ENCODE measurements at regions not wholly inside any gene's neighbourhood (a gene's known extent, or its start where the extent isn't known, plus 50 kb on each side); places are given as distances from the start of the nearest gene placed in this dataset.

DNA sequence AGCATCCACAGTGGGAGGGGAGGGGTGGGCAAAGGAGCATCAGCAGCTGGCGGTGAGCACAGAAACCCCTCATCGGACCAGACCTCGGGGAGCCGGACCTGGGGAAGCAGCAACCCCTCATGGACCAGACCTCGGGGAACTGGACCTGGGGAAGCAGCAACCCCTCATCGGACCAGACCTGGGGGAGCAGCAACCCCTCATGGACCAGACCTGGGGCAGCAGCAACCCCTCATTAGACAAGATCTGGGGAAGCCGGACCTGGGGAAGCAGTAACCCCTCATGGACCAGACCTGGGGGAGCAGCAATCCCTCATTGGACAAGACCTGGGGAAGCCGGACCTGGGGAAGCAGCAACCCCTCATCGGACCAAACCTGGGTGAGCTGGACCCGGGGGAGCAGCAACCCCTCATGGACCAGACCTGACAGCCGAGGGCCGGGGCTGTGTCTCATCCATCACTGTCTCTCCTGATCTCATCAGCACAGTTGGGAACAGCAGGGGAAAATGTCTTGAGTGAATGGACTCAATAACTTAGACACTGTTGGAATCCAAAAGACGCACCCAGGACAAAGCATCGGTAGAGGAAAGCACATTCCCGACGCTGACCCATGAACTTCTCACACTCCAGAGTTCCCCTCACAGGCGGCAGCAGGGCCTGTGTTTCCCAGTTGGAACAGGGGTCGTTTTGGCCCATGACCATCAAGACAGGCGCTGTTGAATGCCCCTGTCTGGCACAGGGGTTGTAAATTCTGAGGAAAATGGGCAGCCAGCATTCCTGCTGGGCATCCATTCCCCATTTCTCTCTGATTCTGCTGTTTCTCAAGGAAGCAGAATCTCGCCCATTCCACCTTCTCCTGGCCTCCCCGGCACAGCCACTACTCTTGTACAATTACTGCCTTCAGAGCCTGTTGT is 1494.6 kb downstream of the TBC1D22A start:
- H3K4me3 ChIP-seq (ENCODE audit: low read depth, low read length), result no peak overlapping the region
- no peak for DNase-seq (ENCODE audit: low read depth)
- TF ChIP-seq, protein P1, sequence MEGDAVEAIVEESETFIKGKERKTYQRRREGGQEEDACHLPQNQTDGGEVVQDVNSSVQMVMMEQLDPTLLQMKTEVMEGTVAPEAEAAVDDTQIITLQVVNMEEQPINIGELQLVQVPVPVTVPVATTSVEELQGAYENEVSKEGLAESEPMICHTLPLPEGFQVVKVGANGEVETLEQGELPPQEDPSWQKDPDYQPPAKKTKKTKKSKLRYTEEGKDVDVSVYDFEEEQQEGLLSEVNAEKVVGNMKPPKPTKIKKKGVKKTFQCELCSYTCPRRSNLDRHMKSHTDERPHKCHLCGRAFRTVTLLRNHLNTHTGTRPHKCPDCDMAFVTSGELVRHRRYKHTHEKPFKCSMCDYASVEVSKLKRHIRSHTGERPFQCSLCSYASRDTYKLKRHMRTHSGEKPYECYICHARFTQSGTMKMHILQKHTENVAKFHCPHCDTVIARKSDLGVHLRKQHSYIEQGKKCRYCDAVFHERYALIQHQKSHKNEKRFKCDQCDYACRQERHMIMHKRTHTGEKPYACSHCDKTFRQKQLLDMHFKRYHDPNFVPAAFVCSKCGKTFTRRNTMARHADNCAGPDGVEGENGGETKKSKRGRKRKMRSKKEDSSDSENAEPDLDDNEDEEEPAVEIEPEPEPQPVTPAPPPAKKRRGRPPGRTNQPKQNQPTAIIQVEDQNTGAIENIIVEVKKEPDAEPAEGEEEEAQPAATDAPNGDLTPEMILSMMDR (IDR thresholded peaks at IDR 0.05; ENCODE audit: low read depth, low read length, missing control alignments), result no peak

DNA sequence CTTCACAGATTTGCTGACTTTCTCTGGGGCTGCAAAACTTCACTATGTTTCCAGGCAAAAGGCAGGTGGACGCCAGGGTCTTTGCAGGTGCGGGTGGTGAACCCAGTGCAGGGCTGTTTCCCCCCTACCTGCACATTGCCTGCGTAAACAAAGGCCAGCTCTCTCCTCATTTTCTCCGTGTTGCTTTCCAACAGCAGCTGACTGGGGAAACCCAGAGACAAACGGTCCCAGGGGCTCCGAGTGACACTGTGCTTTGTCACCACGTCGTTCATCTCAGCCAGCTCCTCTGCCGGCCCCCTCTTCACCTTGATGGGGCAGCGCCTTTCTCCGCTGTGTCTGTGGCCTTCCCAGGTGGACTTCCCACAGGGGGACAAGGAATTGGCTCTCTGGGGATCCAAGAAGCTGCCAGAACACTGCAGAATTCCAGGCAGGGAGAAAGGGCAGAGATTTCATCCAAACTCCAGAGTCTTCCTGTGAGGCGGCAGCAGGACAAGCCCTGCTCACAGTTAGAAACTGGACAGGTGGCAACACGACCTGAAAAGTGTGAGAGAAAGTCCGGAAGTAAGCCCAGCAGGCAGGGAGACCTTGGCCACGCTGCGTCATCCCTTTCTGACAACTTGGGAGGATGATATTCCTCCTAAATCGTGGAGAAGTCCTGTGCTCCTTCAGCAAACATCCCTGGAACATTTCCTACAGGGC is 1493.7 kb downstream of the TBC1D22A start:
- no peak for DNase-seq (ENCODE audit: low read depth)
- TF ChIP-seq, protein P1 (IDR thresholded peaks at IDR 0.05; ENCODE audit: low read depth, low read length, missing control alignments), result no peak
- no peak overlapping the region for H3K4me3 ChIP-seq (ENCODE audit: low read depth, low read length)

DNA sequence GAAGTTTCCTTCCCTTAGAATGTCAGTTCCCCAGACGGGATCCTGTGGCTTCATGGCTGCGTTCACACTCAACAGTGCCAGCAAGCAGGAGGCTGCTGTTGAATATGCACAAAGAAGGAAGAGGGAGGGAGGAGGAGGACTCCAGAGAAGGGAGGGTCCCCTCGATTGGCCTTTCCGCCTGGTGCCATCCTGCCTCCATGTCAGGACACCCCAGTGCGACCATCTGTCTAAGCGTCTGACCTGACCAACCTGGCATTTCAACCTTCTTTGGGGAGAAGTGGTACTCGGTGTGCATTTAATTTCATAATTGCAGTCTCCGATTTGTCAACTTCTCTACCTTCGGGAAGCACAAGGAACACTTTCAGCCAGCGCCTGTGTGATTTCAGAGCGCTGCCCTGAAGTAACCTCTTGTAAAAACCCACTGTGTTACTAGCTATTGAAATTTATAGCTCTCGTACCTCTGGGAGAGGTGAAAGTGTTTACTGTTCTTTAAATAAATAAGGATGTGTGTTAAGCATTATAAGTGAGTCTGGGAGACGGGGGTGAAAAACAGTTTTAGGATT is 1491.9 kb downstream of the TBC1D22A start:
- DNase-seq (ENCODE audit: low read depth), result no peak

DNA sequence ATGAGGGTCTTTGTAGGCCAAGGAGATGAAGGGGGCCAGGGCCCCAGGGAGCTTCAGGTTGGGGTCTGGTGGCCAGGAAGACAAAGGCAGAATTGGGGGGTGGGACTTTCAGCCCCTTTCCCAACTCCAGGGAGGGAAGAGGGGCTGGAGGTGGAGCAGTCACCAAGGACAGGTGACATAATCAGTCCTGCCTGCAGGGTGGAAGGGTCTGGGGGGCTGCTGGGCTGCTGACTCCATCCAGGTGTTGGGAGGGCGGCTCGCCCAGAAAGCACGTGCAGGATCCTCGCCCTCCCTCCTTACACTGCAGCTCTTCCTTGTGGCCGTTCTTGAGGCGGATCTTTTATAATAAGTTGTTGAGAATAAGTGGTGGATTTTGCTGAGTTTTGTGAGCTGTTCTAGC is 1491.1 kb downstream of the TBC1D22A start:
- H3K4me3 ChIP-seq (ENCODE audit: low read depth, low read length), result no peak overlapping the region
- TF ChIP-seq, protein P1 (IDR thresholded peaks at IDR 0.05; ENCODE audit: low read depth, low read length, missing control alignments), result no peak
- no peak for DNase-seq (ENCODE audit: low read depth)

More for the DNA sequence above, 1491.9 kb downstream of the TBC1D22A start:
- TF ChIP-seq, protein P1 (IDR thresholded peaks at IDR 0.05; ENCODE audit: low read depth, low read length, missing control alignments), result no peak
- H3K4me3 ChIP-seq (ENCODE audit: low read depth, low read length), result no peak overlapping the region

DNA sequence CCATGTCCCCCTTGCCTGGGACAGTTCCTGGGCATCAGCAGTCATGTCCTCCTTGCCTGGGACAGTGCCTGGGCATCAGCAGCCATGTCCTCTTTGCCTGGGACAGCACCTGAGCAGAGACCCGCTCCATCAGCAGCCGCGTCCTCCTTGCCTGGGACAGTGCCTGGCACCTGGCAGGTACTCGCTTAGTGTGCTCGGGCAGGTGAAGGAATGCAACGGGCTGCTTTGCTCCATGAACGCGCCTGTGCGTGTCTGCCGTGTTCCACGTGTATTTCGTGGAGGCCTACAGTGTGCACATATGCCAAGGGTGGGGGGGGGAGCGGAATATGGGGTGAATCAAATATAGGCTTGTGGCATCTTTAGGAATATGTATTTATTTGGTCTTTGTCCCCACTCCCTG is 1490.7 kb downstream of the TBC1D22A start:
- H3K4me3 ChIP-seq (ENCODE audit: low read depth, low read length), result no peak overlapping the region
- DNase-seq (ENCODE audit: low read depth), result no peak
- TF ChIP-seq, protein P1 (IDR thresholded peaks at IDR 0.05; ENCODE audit: low read depth, low read length, missing control alignments), result no peak

DNA sequence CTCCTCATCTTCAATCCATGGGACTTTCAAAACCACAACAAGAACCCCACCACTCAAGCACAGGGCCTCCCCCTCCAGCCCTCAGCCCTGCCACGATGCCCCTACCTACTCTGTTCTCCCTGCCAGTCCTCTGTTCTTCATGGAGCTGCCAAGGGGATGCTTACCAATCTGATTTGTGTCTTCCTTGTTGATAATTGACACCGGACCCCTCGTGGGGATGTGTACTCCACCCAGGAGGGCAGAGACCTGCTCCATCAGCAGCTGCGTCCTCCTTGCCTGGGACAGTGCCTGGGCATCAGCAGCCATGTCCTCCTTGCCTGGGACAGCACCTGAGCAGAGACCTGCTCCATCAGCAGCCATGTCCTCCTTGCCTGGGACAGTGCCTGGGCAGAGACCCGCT is 1489.2 kb downstream of the TBC1D22A start:
- no peak overlapping the region for H3K4me3 ChIP-seq (ENCODE audit: low read depth, low read length)
- TF ChIP-seq, protein P1 (IDR thresholded peaks at IDR 0.05; ENCODE audit: low read depth, low read length, missing control alignments), result no peak
- DNase-seq (ENCODE audit: low read depth), result no peak
